ENCODE measurements at regions not wholly inside any gene's neighbourhood (a gene's known extent, or its start where the extent isn't known, plus 50 kb on each side); places are given as distances from the start of the nearest gene placed in this dataset.

GRCh38 chr3:72383230-72383629, 465.0 kb downstream of the SHQ1 start:
- no peak for TF ChIP-seq YY1 (IDR thresholded peaks at IDR 0.05; ENCODE audit: low read depth, low read length)
- no peak for TF ChIP-seq EZH2 (IDR thresholded peaks at IDR 0.05; ENCODE audit: low read depth, low read length, severe bottlenecking)
- no peak for TF ChIP-seq POLR2A (IDR thresholded peaks at IDR 0.05; ENCODE audit: control extremely low read depth in 1 of 2, low read depth in 2 of 2, low read length in 2 of 2)
- TF ChIP-seq POLR2AphosphoS5 (IDR thresholded peaks at IDR 0.05; ENCODE audit: low read depth, low read length) = no peak
- TF ChIP-seq, protein P1, sequence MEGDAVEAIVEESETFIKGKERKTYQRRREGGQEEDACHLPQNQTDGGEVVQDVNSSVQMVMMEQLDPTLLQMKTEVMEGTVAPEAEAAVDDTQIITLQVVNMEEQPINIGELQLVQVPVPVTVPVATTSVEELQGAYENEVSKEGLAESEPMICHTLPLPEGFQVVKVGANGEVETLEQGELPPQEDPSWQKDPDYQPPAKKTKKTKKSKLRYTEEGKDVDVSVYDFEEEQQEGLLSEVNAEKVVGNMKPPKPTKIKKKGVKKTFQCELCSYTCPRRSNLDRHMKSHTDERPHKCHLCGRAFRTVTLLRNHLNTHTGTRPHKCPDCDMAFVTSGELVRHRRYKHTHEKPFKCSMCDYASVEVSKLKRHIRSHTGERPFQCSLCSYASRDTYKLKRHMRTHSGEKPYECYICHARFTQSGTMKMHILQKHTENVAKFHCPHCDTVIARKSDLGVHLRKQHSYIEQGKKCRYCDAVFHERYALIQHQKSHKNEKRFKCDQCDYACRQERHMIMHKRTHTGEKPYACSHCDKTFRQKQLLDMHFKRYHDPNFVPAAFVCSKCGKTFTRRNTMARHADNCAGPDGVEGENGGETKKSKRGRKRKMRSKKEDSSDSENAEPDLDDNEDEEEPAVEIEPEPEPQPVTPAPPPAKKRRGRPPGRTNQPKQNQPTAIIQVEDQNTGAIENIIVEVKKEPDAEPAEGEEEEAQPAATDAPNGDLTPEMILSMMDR (IDR thresholded peaks at IDR 0.05; ENCODE audit: control extremely low read depth in 1 of 3, insufficient read depth in 1 of 3, low read depth in 1 of 3, low read length in 3 of 3) = no peak
- TF ChIP-seq EP300 (IDR thresholded peaks at IDR 0.05; ENCODE audit: borderline replicate concordance in 1 of 2, low read depth in 2 of 2, low read length in 2 of 2) = no peak
- TF ChIP-seq ZNF274 (IDR thresholded peaks at IDR 0.05; ENCODE audit: borderline replicate concordance, extremely low read depth, low read length) = no peak
- TF ChIP-seq CHD2 (IDR thresholded peaks at IDR 0.05; ENCODE audit: low read length) = no peak
- TF ChIP-seq MAFK (IDR thresholded peaks at IDR 0.05; ENCODE audit: low read depth, low read length) = no peak

All from H1 (cell line).